GM12878 (cell line): ENCODE measurements at regions not wholly inside any gene's neighbourhood (a gene's known extent, or its start where the extent isn't known, plus 50 kb on each side); places are given as distances from the start of the nearest gene placed in this dataset.

Source experiments
- ATAC-seq: fragments of 200-7000 bp; cut with Tn5 transposase; 3 replicates; pipeline ENCODE4 v1.9.1; 2020; ENCODE audit warnings: mild to moderate bottlenecking, moderate library complexity
- BruUV-seq: library from RNA; stranded (reverse); fragments of 400-500 nt; replicated peaks from 2 replicates; lab custom pipeline; 2021; lab: Mats Ljungman, UMichigan
- CTCF ChIA-PET: fragments of 300-600 bp; sonication (Branson Sonifier 250); formaldehyde crosslinking; extraction: SDS; loops from one replicate; lab custom pipeline; 2021; ENCODE audit warnings: inconsistent platforms; lab: Yijun Ruan, JAX
- POLR2A ChIA-PET: fragments of 350-600 bp; formaldehyde crosslinking; extraction: SDS; loops from one replicate; lab custom pipeline; 2021; ENCODE audit warnings: inconsistent platforms; lab: Charles Lee
- RAD21 ChIA-PET: fragments of 300-600 bp; sonication (Branson Sonifier 250); formaldehyde crosslinking; loops from one replicate; lab custom pipeline; 2023; ENCODE audit warnings: antibody characterized with exemption; ENCODE audit not compliant: unreplicated experiment; lab: Charles Lee
- SMC1A ChIA-PET: fragments of 300-600 bp; sonication (Branson Sonifier 250); formaldehyde crosslinking; loops from one replicate; lab custom pipeline; 2023; ENCODE audit not compliant: unreplicated experiment, uncharacterized antibody; lab: Charles Lee
- DNase-seq: peaks from one replicate; pipeline ENCODE4 v3.0.0-alpha.2; 2011; ENCODE audit warnings: low read depth, low spot score
- FAIRE-seq: peaks from 3 replicates; lab custom pipeline; 2011; peaks lifted over from hg19 to GRCh38; lab: Jason Lieb, UNC
- H2AFZ ChIP-seq: 2 replicates; pipeline ENCODE4 v1.6.0; 2011; ENCODE audit warnings: low read depth, low read length, control low read depth; ENCODE audit not compliant: control insufficient read depth
- H3K27ac ChIP-seq: 2 replicates; pipeline ENCODE4 v1.5.1; 2011; ENCODE audit warnings: control low read depth; ENCODE audit not compliant: control insufficient read depth, insufficient read depth
- H3K27me3 ChIP-seq, 2 experiments: replicated peaks in 1 of 2; 2 replicates each; pipeline versions ENCODE4 v1.6.0 to v1.6.1; 2011; ENCODE audit warnings: low read length in 1 of 2; ENCODE audit not compliant: control insufficient read depth in 2 of 2, insufficient read depth in 2 of 2
- H3K36me3 ChIP-seq, 2 experiments: 2 replicates each; pipeline ENCODE4 v1.5.1; 2011; ENCODE audit warnings: low read length in 1 of 2; ENCODE audit not compliant: control insufficient read depth in 2 of 2, insufficient read depth in 2 of 2
- H3K4me1 ChIP-seq: 2 replicates; pipeline ENCODE4 v1.6.1; 2011; ENCODE audit warnings: mild to moderate bottlenecking, low read length, moderate library complexity, mixed read lengths; ENCODE audit not compliant: control insufficient read depth, insufficient read depth
- H3K4me2 ChIP-seq: 2 replicates; pipeline ENCODE4 v1.6.0; 2011; ENCODE audit warnings: control low read depth; ENCODE audit not compliant: control insufficient read depth, insufficient read depth
- H3K4me3 ChIP-seq: fragments of 200-600 bp; sonication (generic); 2 replicates; pipeline ENCODE4 v1.5.1; 2016
- H3K79me2 ChIP-seq: 2 replicates; pipeline ENCODE4 v1.6.0; 2011; ENCODE audit warnings: low read length; ENCODE audit not compliant: control insufficient read depth, insufficient read depth
- H3K9ac ChIP-seq: 2 replicates; pipeline ENCODE4 v1.8.0; 2011; ENCODE audit warnings: low read length, control low read depth, mixed read lengths; ENCODE audit not compliant: control insufficient read depth, insufficient read depth
- H3K9me3 ChIP-seq: replicated peaks from 3 replicates; pipeline ENCODE4 v1.5.1; 2011; ENCODE audit warnings: mild to moderate bottlenecking, low read length; ENCODE audit not compliant: control insufficient read depth, insufficient read depth
- H4K20me1 ChIP-seq: 2 replicates; pipeline ENCODE4 v1.6.0; 2011; ENCODE audit not compliant: control insufficient read depth, insufficient read depth
- BRCA1 ChIP-seq: IDR thresholded peaks from 2 replicates; pipeline ENCODE4 v1.6.1; 2011; ENCODE audit warnings: low read depth, low read length, improper control_type of control experiment
- CHD1 ChIP-seq: IDR thresholded peaks from 2 replicates; pipeline ENCODE4 v1.6.1; 2012; ENCODE audit warnings: low read depth, low read length, improper control_type of control experiment
- CUX1 ChIP-seq: IDR thresholded peaks from 2 replicates; pipeline ENCODE4 v1.6.1; 2012; ENCODE audit warnings: improper control_type of control experiment, low read depth, low read length; ENCODE audit not compliant: insufficient replicate concordance
- FOXK2 ChIP-seq: fragments of 450-650 bp; IDR thresholded peaks from 2 replicates; pipeline ENCODE4 v1.6.1; 2017; ENCODE audit warnings: mild to moderate bottlenecking, moderate library complexity
- HCFC1 ChIP-seq: fragments of 150-350 bp; IDR thresholded peaks from 2 replicates; pipeline ENCODE4 v1.6.1; 2014; ENCODE audit warnings: low read length
- HDAC6 ChIP-seq: fragments of 200-600 bp; sonication (generic); IDR thresholded peaks from one replicate; pipeline ENCODE4 v1.8.0; 2017; ENCODE audit warnings: antibody characterized with exemption; ENCODE audit not compliant: unreplicated experiment
- JUNB ChIP-seq: IDR thresholded peaks from 2 replicates; pipeline ENCODE4 v1.6.1; 2016; ENCODE audit warnings: antibody characterized with exemption, mild to moderate bottlenecking
- MTA3 ChIP-seq: IDR thresholded peaks from 2 replicates; pipeline ENCODE4 v1.6.1; 2012; ENCODE audit warnings: low read length, inconsistent platforms, borderline replicate concordance
- NR2F1 ChIP-seq: fragments of 450-650 bp; conservative IDR thresholded peaks from 2 replicates; pipeline ENCODE4 v1.6.1; 2017; ENCODE audit warnings: mild to moderate bottlenecking
- PML ChIP-seq: IDR thresholded peaks from 2 replicates; pipeline ENCODE4 v1.6.1; 2012; ENCODE audit warnings: low read length, inconsistent platforms
- POLR2A ChIP-seq: IDR thresholded peaks from 2 replicates; pipeline ENCODE4 v1.6.1; 2011; ENCODE audit warnings: low read depth, mild to moderate bottlenecking, low read length
- SMC3 ChIP-seq: IDR thresholded peaks from 2 replicates; pipeline ENCODE4 v1.6.1; 2011; ENCODE audit warnings: low read length, improper control_type of control experiment, borderline replicate concordance
- SP1 ChIP-seq: IDR thresholded peaks from one replicate; pipeline ENCODE4 v1.6.1; 2011; ENCODE audit warnings: low read depth, low read length
- SPI1 ChIP-seq: IDR thresholded peaks from 2 replicates; pipeline ENCODE4 v1.6.1; 2011; ENCODE audit warnings: low read depth, mild to moderate bottlenecking, low read length, moderate library complexity, borderline replicate concordance; ENCODE audit not compliant: insufficient read depth
- ZBED1 ChIP-seq: IDR thresholded peaks from 2 replicates; pipeline ENCODE4 v1.6.1; 2016; ENCODE audit warnings: borderline replicate concordance
- ZNF622 ChIP-seq: fragments of 450-650 bp; IDR thresholded peaks from 2 replicates; pipeline ENCODE4 v1.6.1; 2017; ENCODE audit warnings: mild to moderate bottlenecking, inconsistent platforms
- ZZZ3 ChIP-seq: IDR thresholded peaks from 2 replicates; pipeline ENCODE4 v1.6.1; 2011; ENCODE audit warnings: low read depth; ENCODE audit not compliant: control insufficient read depth, insufficient read length
- WGBS: methylation state at CpG from one replicate; pipeline ENCODE4 v1.1.6; 2016; ENCODE audit warnings: low lambda C conversion rate; ENCODE audit not compliant: insufficient replicate concordance, insufficient coverage; ENCODE audit errors: missing lambda C conversion rate; 5-methylcytosine and 5-hydroxymethylcytosine counted together
- in situ Hi-C: fragments of 300-500 bp; cut with MboI; formaldehyde crosslinking; loops from 9 replicates; pipeline ENCODE4 v1.14.3; 2018; ENCODE audit warnings: mixed read lengths
- intact Hi-C: fragments of 100-400 bp; cut with micrococcal nuclease; formaldehyde crosslinking; loops from one replicate; pipeline ENCODE4 v1.14.2; 2022; ENCODE audit not compliant: unreplicated experiment
- TF ChIP-seq, protein P1 (sequence below): fragments of 450-650 bp; IDR thresholded peaks from 2 replicates; pipeline ENCODE4 v1.6.1; 2016; ENCODE audit warnings: mild to moderate bottlenecking

GRCh38 chr5:40360685-40361084 is 319.0 kb upstream of the PTGER4 start:
- Histone ChIP-seq H3K27ac (no peak overlapping the region), H3K4me1 (no peaks in the 10 kb centered on the region), H3K9ac (no peak overlapping the region), H3K79me2 (no peaks in the 10 kb centered on the region), H3K27me3 (no peaks in the 10 kb centered on the region), H3K36me3 (no peaks in the 10 kb centered on the region), H2AFZ (no peak overlapping the region), H4K20me1 (no peaks in the 10 kb centered on the region; the same call in 1 of the 2 replicates), H3K9me3 (no peaks in the 10 kb centered on the region; the same call in 2 of the 3 replicates), H3K4me2 (no peak overlapping the region), H3K4me3 (no peak overlapping the region)
- ChIA-PET POLR2A (no interaction called here), CTCF (no interaction called here), RAD21 (no interaction called here), SMC1A (no interaction called here)
- 53% methylated on average over 2 of the region's 2 CpGs for WGBS
- ATAC-seq (no peak), DNase-seq (no peak), FAIRE-seq (no peak)
- BruUV-seq = no TSS peak
- intact Hi-C loops (no loop called here), in situ Hi-C loops (no loop called here)
- TF ChIP-seq FOXK2 (no peak), JUNB (no peak), NR2F1 (no peak), POLR2A (no peak), CUX1 (no peak), SMC3 (no peak), SP1 (no peak), BRCA1 (no peak), PML (no peak), ZZZ3 (no peak), ZNF622 (no peak), SPI1 (no peak), HCFC1 (no peak), HDAC6 (no peak), ZBED1 (no peak), MTA3 (no peak), CHD1 (no peak)
- TF ChIP-seq, protein P1, sequence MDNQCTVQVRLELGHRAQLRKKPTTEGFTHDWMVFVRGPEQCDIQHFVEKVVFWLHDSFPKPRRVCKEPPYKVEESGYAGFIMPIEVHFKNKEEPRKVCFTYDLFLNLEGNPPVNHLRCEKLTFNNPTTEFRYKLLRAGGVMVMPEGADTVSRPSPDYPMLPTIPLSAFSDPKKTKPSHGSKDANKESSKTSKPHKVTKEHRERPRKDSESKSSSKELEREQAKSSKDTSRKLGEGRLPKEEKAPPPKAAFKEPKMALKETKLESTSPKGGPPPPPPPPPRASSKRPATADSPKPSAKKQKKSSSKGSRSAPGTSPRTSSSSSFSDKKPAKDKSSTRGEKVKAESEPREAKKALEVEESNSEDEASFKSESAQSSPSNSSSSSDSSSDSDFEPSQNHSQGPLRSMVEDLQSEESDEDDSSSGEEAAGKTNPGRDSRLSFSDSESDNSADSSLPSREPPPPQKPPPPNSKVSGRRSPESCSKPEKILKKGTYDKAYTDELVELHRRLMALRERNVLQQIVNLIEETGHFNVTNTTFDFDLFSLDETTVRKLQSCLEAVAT = no peak
